ENCODE measurements at regions not wholly inside any gene's neighbourhood (a gene's known extent, or its start where the extent isn't known, plus 50 kb on each side); places are given as distances from the start of the nearest gene placed in this dataset.

GRCh38 chrX:45907786-45908185 lies 637.4 kb downstream of the ZNF674 start:
- H3K27ac ChIP-seq (ENCODE audit: insufficient read depth, low read depth, low read length) = no peak overlapping the region
- no peaks in the 10 kb centered on the region for H3K9me3 ChIP-seq (replicated peaks; ENCODE audit: control insufficient read depth, insufficient read depth, low read length)
- no peak overlapping the region for H3K9ac ChIP-seq (replicated peaks; ENCODE audit: extremely low read depth, insufficient read depth, low read length)
- no peaks in the 10 kb centered on the region for H4K20me1 ChIP-seq (replicated peaks; ENCODE audit: control insufficient read depth, extremely low read depth, insufficient read depth, low read length)
- no peaks in the 10 kb centered on the region for H3K36me3 ChIP-seq (ENCODE audit: control insufficient read depth in 2 of 2, extremely low read depth in 1 of 2, insufficient read depth in 2 of 2, low read length in 2 of 2)
- CTCF ChIA-PET = no interaction called here
- no TSS peak for BruUV-seq (replicated peaks)
- no peak overlapping the region for H3K4me3 ChIP-seq (replicated peaks in 1 of 3; ENCODE audit: insufficient read depth in 1 of 3, low read depth in 1 of 3, low read length in 3 of 3)
- H3K79me2 ChIP-seq (ENCODE audit: control insufficient read depth, insufficient read depth, low read length) = no peaks in the 10 kb centered on the region
- H3K4me2 ChIP-seq (ENCODE audit: insufficient read depth, low read length) = no peak overlapping the region
- FAIRE-seq = no peak
- no peaks in the 10 kb centered on the region for H3K9me1 ChIP-seq (replicated peaks; ENCODE audit: control insufficient read depth, extremely low read depth, insufficient read depth, low read length)
- no peak for TF ChIP-seq JUN (IDR thresholded peaks at IDR 0.05; ENCODE audit: borderline replicate concordance, insufficient read depth, insufficient read length, low read depth)
- no peak for TF ChIP-seq POLR2AphosphoS5 (IDR thresholded peaks at IDR 0.05; ENCODE audit: insufficient read depth, low read depth, low read length)
- TF ChIP-seq EZH2 (IDR thresholded peaks at IDR 0.05; ENCODE audit: borderline replicate concordance, low read depth, low read length, severe bottlenecking) = no peak
- no peak for TF ChIP-seq GATA2 (IDR thresholded peaks at IDR 0.05; ENCODE audit: insufficient read depth, insufficient read length, low read depth, low read length)
- TF ChIP-seq CTCF (IDR thresholded peaks at IDR 0.05; ENCODE audit: extremely low read depth in 1 of 2, insufficient read depth in 1 of 2, low read depth in 1 of 2, low read length in 2 of 2) = no peak
- TF ChIP-seq MYC (IDR thresholded peaks at IDR 0.05; ENCODE audit: low read depth, low read length) = no peak
- TF ChIP-seq FOS (IDR thresholded peaks at IDR 0.05; ENCODE audit: borderline replicate concordance, insufficient read depth, low read length) = no peak
- no peak for TF ChIP-seq POLR2A (IDR thresholded peaks at IDR 0.05; ENCODE audit: low read depth, low read length)
- TF ChIP-seq MAX (IDR thresholded peaks at IDR 0.05; ENCODE audit: insufficient read depth, insufficient read length) = no peak
- dilution Hi-C loops (cut with MboI; ENCODE audit: extremely low pct_ligation_motif_present, low sequenced_read_pairs) = no loop called here
- H3K4me1 ChIP-seq (ENCODE audit: control insufficient read depth, extremely low read depth, insufficient read depth, low read length) = no peaks in the 10 kb centered on the region
- intact Hi-C loops (cut with micrococcal nuclease) = no loop called here
- POLR2A ChIA-PET = no interaction called here
- no peaks in the 10 kb centered on the region for H3K27me3 ChIP-seq (ENCODE audit: control insufficient read depth in 2 of 2, insufficient read depth in 2 of 2, low read length in 2 of 2)
- no peak for DNase-seq (ENCODE audit: low read depth, low spot score)
- no peak overlapping the region for H2AFZ ChIP-seq (ENCODE audit: low read depth, low read length)
